Tibial nerve (tissue), 4 donors: ENCODE measurements at regions not wholly inside any gene's neighbourhood (a gene's known extent, or its start where the extent isn't known, plus 50 kb on each side); places are given as distances from the start of the nearest gene placed in this dataset.

Source experiments
- DNase-seq, 2 donors: peaks; one replicate each; pipeline ENCODE4 v3.0.0-alpha.2; 2019; ENCODE audit warnings: low spot score in 2 of 2
- H3K27ac ChIP-seq, 4 donors: fragments of 200-600 bp; sonication (generic) in 3 of 4; one replicate each; pipeline ENCODE4 v1.5.1; 2017 to 2019; ENCODE audit warnings: mild to moderate bottlenecking in 1 of 4
- H3K27me3 ChIP-seq, 2 donors: fragments of 200-600 bp; sonication (generic) in 1 of 2; one replicate each; pipeline versions ENCODE4 v1.5.1 to v1.6.0; 2017 to 2019
- H3K36me3 ChIP-seq, 3 donors: fragments of 200-600 bp; sonication (generic); one replicate each; pipeline ENCODE4 v1.5.1; 2018 to 2019
- H3K4me1 ChIP-seq, 4 donors: fragments of 200-600 bp; sonication (generic) in 3 of 4; one replicate each; pipeline ENCODE4 v1.5.1; 2017 to 2019
- H3K4me3 ChIP-seq, 4 donors: fragments of 200-600 bp; sonication (generic) in 3 of 4; one replicate each; pipeline ENCODE4 v1.5.1; 2017 to 2019; ENCODE audit warnings: mild to moderate bottlenecking in 1 of 4, moderate library complexity in 1 of 4
- H3K9me3 ChIP-seq, 4 donors: fragments of 200-600 bp; sonication (generic) in 3 of 4; one replicate each; pipeline ENCODE4 v1.5.1; 2017 to 2019
- CTCF ChIP-seq, 5 experiments: fragments of 200-600 bp in 3 of 5; fragments of 450-650 bp in 2 of 5; sonication (generic) in 3 of 5; IDR thresholded peaks; one replicate each; pipeline ENCODE4 v1.5.1; 2016 to 2019; ENCODE audit warnings: antibody characterized with exemption in 5 of 5, mild to moderate bottlenecking in 3 of 5, moderate library complexity in 2 of 5
- EP300 ChIP-seq, 2 donors: sonication (generic); formaldehyde crosslinking; IDR thresholded peaks; one replicate each; pipeline ENCODE4 v1.6.1; 2017; ENCODE audit warnings: antibody characterized with exemption in 2 of 2, mild to moderate bottlenecking in 1 of 2
- POLR2A ChIP-seq, 2 donors: fragments of 450-650 bp; IDR thresholded peaks; one replicate each; pipeline ENCODE4 v1.6.1; 2017; ENCODE audit warnings: antibody characterized with exemption in 2 of 2, mild to moderate bottlenecking in 2 of 2, moderate library complexity in 2 of 2
- WGBS, 2 donors: methylation state at CpG; one replicate each; pipeline ENCODE4 v1.1.5; 2018; 5-methylcytosine and 5-hydroxymethylcytosine counted together

- no peak for DNase-seq
- no peaks in the 10 kb centered on the region for H3K4me1 ChIP-seq
- peaks cover 0 to 30% of the 10 kb centered on the region in 2 donors for H3K27me3 ChIP-seq
- H3K36me3 ChIP-seq, result no peaks in the 10 kb centered on the region
- 32 to 34% methylated on average over 10 of the region's 10 CpGs for WGBS, 2 donors
- H3K4me3 ChIP-seq, result no peak overlapping the region
- no peak overlapping the region for H3K27ac ChIP-seq
- peaks cover 0 to 17% (median 0%) of the 10 kb centered on the region in 4 donors for H3K9me3 ChIP-seq
- TF ChIP-seq POLR2A (IDR thresholded peaks at IDR 0.05), result no peak
- no peak for TF ChIP-seq CTCF (IDR thresholded peaks at IDR 0.05)
- no peak for TF ChIP-seq EP300 (IDR thresholded peaks at IDR 0.05)
These were observed 70.2 kb downstream of the ADRA2C start for GRCh38 chr4:3836406-3836755.

DNA sequence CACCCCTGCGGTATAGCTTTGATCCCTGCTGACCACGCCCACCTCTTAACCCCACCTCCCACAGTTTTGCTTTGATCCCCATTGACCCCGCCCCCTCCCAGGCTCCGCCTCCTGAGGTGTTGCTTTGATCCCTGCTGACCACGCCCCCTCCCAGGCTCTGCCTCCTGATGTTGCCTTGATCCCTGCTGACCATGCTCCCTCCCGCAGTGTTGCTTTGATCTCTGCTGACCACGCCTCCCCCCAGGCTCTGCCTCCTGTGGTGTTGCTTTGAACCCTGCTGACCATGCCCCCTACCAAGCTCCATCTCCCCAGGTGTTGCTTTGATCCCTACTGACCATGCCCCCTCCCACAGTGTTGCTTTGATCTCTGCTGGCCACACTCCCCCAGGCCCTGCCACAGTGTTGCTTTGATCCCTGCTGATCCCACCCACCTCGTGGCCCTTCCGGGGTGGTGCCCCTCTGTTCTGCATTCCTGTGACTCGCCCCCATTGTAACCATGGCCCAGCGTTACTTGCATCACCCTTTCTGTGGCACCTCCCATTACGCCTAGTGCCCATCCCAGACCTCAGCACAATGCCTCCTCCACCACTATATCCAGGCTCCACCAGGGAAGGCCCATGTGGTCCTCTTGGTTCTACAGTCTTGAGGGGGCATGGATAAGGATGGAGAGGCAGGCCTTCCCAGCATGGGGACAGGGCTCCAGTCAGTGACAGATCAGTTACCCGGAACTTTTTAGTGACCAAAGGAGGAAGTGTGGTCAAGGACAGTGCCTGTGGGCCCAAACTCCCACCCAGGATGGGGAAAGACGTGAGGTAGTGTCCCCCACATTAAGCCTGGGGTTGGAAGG, 70.8 kb downstream of the ADRA2C start:
- peaks cover 0 to 17% (median 0%) of the 10 kb centered on the region in 4 donors for H3K9me3 ChIP-seq
- WGBS, 2 donors, result 57 to 59% methylated on average over 14 of the region's 14 CpGs
- no peak for TF ChIP-seq EP300 (IDR thresholded peaks at IDR 0.05)
- no peak for TF ChIP-seq POLR2A (IDR thresholded peaks at IDR 0.05)
- no peak for TF ChIP-seq CTCF (IDR thresholded peaks at IDR 0.05)

GRCh38 chr4:3838437-3839380, 72.5 kb downstream of the ADRA2C start:
- Histone ChIP-seq H3K9me3 (peaks cover 0 to 17% (median 0%) of the 10 kb centered on the region in 4 donors), H3K4me3 (no peak overlapping the region), H3K27me3 (peaks cover 0 to 34% of the 10 kb centered on the region in 2 donors), H3K27ac (no peak overlapping the region), H3K4me1 (no peaks in the 10 kb centered on the region), H3K36me3 (no peaks in the 10 kb centered on the region)
- DNase-seq, result no peak
- no peak for TF ChIP-seq EP300 (IDR thresholded peaks at IDR 0.05)
- TF ChIP-seq CTCF (IDR thresholded peaks at IDR 0.05), result no peak
- no peak for TF ChIP-seq POLR2A (IDR thresholded peaks at IDR 0.05)
- WGBS, 2 donors, result 88 to 93% methylated on average over 3 to 4 of the region's 6 CpGs

More for the DNA sequence above, 70.8 kb downstream of the ADRA2C start:
- DNase-seq, result no peak
- H3K36me3 ChIP-seq, result no peaks in the 10 kb centered on the region
- H3K27me3 ChIP-seq, result peaks cover 0 to 30% of the 10 kb centered on the region in 2 donors
- H3K4me3 ChIP-seq, result no peak overlapping the region
- no peak overlapping the region for H3K27ac ChIP-seq
- no peaks in the 10 kb centered on the region for H3K4me1 ChIP-seq

GRCh38 chr4:3845094-3845743, 79.0 kb downstream of the ADRA2C start:
- Histone ChIP-seq H3K36me3 (no peaks in the 10 kb centered on the region), H3K4me3 (no peak overlapping the region), H3K9me3 (peaks cover 0 to 27% (median 0%) of the 10 kb centered on the region in 4 donors), H3K4me1 (no peaks in the 10 kb centered on the region), H3K27me3 (peaks cover 0 to 4% of the 10 kb centered on the region in 2 donors), H3K27ac (no peak overlapping the region)
- WGBS, 2 donors, result 29 to 37% methylated on average over 8 of the region's 8 CpGs
- TF ChIP-seq CTCF (IDR thresholded peaks at IDR 0.05), result no peak
- TF ChIP-seq POLR2A (IDR thresholded peaks at IDR 0.05), result no peak
- no peak for TF ChIP-seq EP300 (IDR thresholded peaks at IDR 0.05)
- no peak for DNase-seq
